Left lung (tissue), 4 donors: ENCODE measurements at regions not wholly inside any gene's neighbourhood (a gene's known extent, or its start where the extent isn't known, plus 50 kb on each side); places are given as distances from the start of the nearest gene placed in this dataset.
A peak's percentile ranks its signal among the peaks of the same experiment; 100 is the strongest.

ENCODE experiments used
- ATAC-seq: fragments of 200-7000 bp; cut with Tn5 transposase; one replicate; pipeline ENCODE4 v1.9.1; 2020; ENCODE audit warnings: moderate library complexity
- DNase-seq, 4 donors: peaks; one replicate each; pipeline ENCODE4 v3.0.0-alpha.2; 2013 to 2020
- H3K27ac ChIP-seq, 2 donors: fragments of 200-600 bp; sonication (generic) in 1 of 2; one replicate each; pipeline versions ENCODE4 v1.5.0 to v1.8.0; 2020 to 2021
- H3K27me3 ChIP-seq, 2 donors: fragments of 200-600 bp; sonication (generic) in 1 of 2; one replicate each; pipeline versions ENCODE4 v1.5.0 to v1.8.0; 2020 to 2021
- H3K36me3 ChIP-seq, 2 donors: fragments of 200-600 bp; sonication (generic) in 1 of 2; one replicate each; pipeline versions ENCODE4 v1.5.0 to v1.8.0; 2020 to 2021
- H3K4me1 ChIP-seq, 2 donors: fragments of 200-600 bp; one replicate each; pipeline ENCODE4 v1.8.0; 2021
- H3K4me3 ChIP-seq, 2 donors: fragments of 200-600 bp; sonication (generic) in 1 of 2; one replicate each; pipeline versions ENCODE4 v1.5.0 to v1.8.0; 2020 to 2021; ENCODE audit warnings: mild to moderate bottlenecking in 1 of 2
- H3K9me3 ChIP-seq, 2 donors: fragments of 200-600 bp; sonication (generic) in 1 of 2; one replicate each; pipeline versions ENCODE4 v1.5.0 to v1.8.0; 2020 to 2021
- CTCF ChIP-seq, 2 donors: fragments of 200-600 bp; sonication (generic) in 1 of 2; IDR thresholded peaks; one replicate each; pipeline versions ENCODE4 v1.5.0 to v1.8.0; 2021; ENCODE audit warnings: antibody characterized with exemption in 2 of 2
- intact Hi-C, 2 donors: fragments of 100-400 bp; cut with DNase I; formaldehyde crosslinking; loops; one replicate each; pipeline versions ENCODE4 v1.11.2 to v1.14.2; 2022
- donor health status: DM: no; HTN: yes; CAD: no.
- donor health status: DM: no; HTN: no; CAD: no.

- H3K27me3 ChIP-seq, result no peaks in the 10 kb centered on the region
- intact Hi-C loops, result no loop called here
- no peak for TF ChIP-seq CTCF (IDR thresholded peaks at IDR 0.05)
- no peaks in the 10 kb centered on the region for H3K4me1 ChIP-seq
- no peak for DNase-seq
- no peaks in the 10 kb centered on the region for H3K36me3 ChIP-seq
- no peak for ATAC-seq
- H3K27ac ChIP-seq, result no peak overlapping the region
- H3K9me3 ChIP-seq, result peaks cover 0 to 35% of the 10 kb centered on the region in 2 donors
- no peak overlapping the region for H3K4me3 ChIP-seq
Measured at GRCh38 chr16:59759296-59759695, 1025.2 kb upstream of the GOT2 start.

- Histone ChIP-seq H3K36me3 (no peaks in the 10 kb centered on the region), H3K9me3 (peaks cover 0 to 31% of the 10 kb centered on the region in 2 donors), H3K4me1 (no peaks in the 10 kb centered on the region), H3K4me3 (no peak overlapping the region), H3K27ac (no peak overlapping the region), H3K27me3 (no peaks in the 10 kb centered on the region)
- intact Hi-C loops, result no loop called here
- ATAC-seq, result no peak
- TF ChIP-seq CTCF (IDR thresholded peaks at IDR 0.05), result no peak
- DNase-seq, result no peak
Measured at GRCh38 chr16:59758848-59759247, 1024.7 kb upstream of the GOT2 start.

- H3K36me3 ChIP-seq, result no peaks in the 10 kb centered on the region
- no peaks in the 10 kb centered on the region for H3K27me3 ChIP-seq
- H3K9me3 ChIP-seq, result peaks cover 0 to 6% of the 10 kb centered on the region in 2 donors
- no peak overlapping the region for H3K27ac ChIP-seq
- DNase-seq, result peak in 1 of 4 donors; percentile 37
- no peaks in the 10 kb centered on the region for H3K4me1 ChIP-seq
- TF ChIP-seq CTCF (IDR thresholded peaks at IDR 0.05), result no peak
- H3K4me3 ChIP-seq, result no peak overlapping the region
- intact Hi-C loops, result no loop called here
- no peak for ATAC-seq
Measured at GRCh38 chr16:59754854-59755253, 1020.7 kb upstream of the GOT2 start.

- H3K4me3 ChIP-seq, result no peak overlapping the region
- H3K4me1 ChIP-seq, result no peaks in the 10 kb centered on the region
- H3K27me3 ChIP-seq, result no peaks in the 10 kb centered on the region
- no peak overlapping the region for H3K27ac ChIP-seq
- no peak for TF ChIP-seq CTCF (IDR thresholded peaks at IDR 0.05)
- H3K36me3 ChIP-seq, result no peaks in the 10 kb centered on the region
- intact Hi-C loops, result no loop called here
- DNase-seq (no peak), ATAC-seq (no peak)
- peaks cover 0 to 5% of the 10 kb centered on the region in 2 donors for H3K9me3 ChIP-seq
Measured at GRCh38 chr16:59749662-59750336, 1015.7 kb upstream of the GOT2 start.

- DNase-seq (no peak), ATAC-seq (no peak)
- no peak for TF ChIP-seq CTCF (IDR thresholded peaks at IDR 0.05)
- no peak overlapping the region for H3K4me3 ChIP-seq
- intact Hi-C loops, result no loop called here
- H3K27ac ChIP-seq, result no peak overlapping the region
- no peaks in the 10 kb centered on the region for H3K27me3 ChIP-seq
- no peaks in the 10 kb centered on the region for H3K36me3 ChIP-seq
- H3K9me3 ChIP-seq, result peaks cover 0 to 2% of the 10 kb centered on the region in 2 donors
- no peaks in the 10 kb centered on the region for H3K4me1 ChIP-seq
Measured at GRCh38 chr16:59748531-59748930, 1014.4 kb upstream of the GOT2 start.
